NCI-H82 treated with DMSO at 0.1 percent for 48 hours (cell line): ENCODE measurements at regions not wholly inside any gene's neighbourhood (a gene's known extent, or its start where the extent isn't known, plus 50 kb on each side); places are given as distances from the start of the nearest gene placed in this dataset.

Experiments
- DNase-seq: peaks from one replicate; lab custom pipeline; 2025; ENCODE audit not compliant: unreplicated experiment; lab: John Stamatoyannopoulos, UW

- no peak for DNase-seq
Observed at GRCh38 chr3:187822402-187822801, 77.1 kb upstream of the BCL6 start.

GRCh38 chr3:187823746-187824145 lies 78.5 kb upstream of the BCL6 start:
- DNase-seq, result no peak

DNA sequence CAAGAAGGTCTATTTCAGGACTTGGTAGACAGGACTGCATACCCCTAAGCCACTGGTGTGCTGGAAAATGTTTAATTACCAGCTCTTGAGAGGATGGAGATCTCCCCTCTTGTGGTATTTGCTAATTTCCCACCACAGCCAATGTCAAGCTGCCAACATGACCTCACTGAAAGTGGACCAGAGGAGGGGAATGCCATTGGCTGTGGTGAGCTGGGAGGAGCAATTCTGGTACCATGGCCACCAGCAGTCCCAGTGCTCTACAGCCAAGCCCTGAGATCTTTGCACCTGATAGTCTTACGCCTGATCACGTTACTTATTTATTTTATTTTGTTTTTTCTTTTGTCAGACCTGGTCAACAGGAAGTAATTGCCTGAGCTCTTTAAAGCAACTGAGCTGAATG lies 82.5 kb upstream of the BCL6 start:
- DNase-seq, result no peak

GRCh38 chr3:187828579-187829452 lies 83.5 kb upstream of the BCL6 start:
- no peak for DNase-seq

DNA sequence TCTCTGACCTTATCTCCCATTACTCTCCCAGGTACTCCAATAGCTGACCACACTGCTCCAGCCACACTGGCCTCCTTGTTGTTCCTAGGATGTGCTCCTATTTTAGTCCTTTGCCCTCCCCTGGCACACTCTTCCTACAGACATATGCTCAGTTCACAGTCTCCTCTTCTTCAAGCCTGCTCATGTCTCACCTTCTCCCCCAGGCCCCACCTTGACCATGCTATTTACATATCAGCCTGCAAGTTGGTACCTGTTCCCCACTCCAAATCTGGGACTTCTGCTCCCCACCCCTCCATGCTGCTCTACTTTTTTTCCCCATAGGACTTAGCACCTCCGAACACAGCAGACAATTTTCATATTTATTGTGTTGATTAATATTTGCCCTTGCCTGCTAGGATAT lies 84.9 kb upstream of the BCL6 start:
- DNase-seq, result no peak

- no peak for DNase-seq
Observed at GRCh38 chr3:187831125-187832051, 86.1 kb upstream of the BCL6 start.

GRCh38 chr3:187832202-187832601 lies 86.9 kb upstream of the BCL6 start:
- DNase-seq, result no peak

GRCh38 chr3:187833375-187833774 lies 88.1 kb upstream of the BCL6 start:
- DNase-seq, result no peak

GRCh38 chr3:187833799-187834578 lies 88.7 kb upstream of the BCL6 start:
- DNase-seq, result no peak

- DNase-seq, result no peak
Observed at GRCh38 chr3:187836823-187837770, 91.8 kb upstream of the BCL6 start.

DNA sequence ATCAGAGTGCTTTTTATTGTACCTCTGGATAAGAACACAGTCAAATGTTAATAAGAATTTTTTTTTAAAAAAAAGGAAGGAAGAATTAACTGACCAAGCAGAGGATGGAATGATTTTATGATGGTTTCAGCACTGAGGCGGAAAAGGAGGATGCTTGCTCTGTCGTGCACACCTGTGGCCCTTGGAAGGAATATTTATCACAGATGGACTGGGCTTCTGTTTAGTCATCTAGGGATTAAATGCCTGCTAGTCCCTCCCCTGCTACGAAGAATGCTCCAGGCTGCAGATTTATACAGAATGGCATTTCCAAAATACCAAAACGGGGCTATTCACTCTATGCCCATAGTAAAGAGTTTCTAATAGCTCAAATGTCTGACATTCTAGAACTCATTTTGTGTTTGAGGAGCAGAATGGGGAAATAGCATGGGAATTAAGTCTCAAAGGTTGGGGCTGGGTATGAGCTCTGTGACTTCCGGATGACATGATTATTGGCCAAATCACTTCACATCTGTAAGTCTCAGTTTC lies 92.8 kb upstream of the BCL6 start:
- DNase-seq, result no peak

DNA sequence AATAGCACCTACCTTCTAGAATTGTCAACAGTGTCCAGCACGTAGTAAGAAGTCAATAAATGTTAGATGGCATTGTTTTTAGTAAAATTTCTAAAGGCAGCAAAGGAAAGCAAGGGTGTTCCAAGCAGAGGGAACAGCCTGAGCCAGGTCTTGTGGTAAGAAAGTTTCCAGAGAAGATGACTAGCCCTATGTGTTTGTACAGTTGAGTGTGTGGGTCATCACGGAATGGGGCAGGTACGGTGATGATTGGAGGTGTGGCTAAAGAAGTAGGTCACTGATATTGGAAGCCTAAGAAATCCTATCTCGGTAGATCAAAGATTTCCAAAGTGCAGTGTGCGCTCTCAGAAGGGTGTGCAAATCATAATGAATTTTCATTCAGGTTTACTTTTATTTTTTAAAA lies 94.2 kb upstream of the BCL6 start:
- DNase-seq, result no peak

DNA sequence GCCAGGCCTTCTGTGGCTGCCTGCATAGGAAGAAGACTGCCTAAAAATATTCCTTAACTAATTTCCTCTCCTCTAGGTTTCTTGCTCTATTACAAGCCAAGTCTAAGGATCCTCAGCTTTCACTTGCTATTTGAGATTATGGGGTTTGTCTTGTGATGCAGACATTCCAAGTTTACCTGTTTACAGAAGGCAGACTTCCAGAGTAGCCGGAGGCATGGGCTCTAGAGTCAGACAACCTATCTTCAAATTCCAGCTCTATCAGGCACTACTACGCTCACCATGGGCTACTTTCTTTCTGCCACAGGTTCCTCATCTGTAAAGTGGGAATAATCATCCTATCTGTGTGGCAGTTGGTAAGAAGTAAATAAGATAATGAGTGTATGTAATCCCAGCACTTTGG lies 95.6 kb upstream of the BCL6 start:
- no peak for DNase-seq

GRCh38 chr3:187841560-187841959 lies 96.3 kb upstream of the BCL6 start:
- DNase-seq, result no peak

GRCh38 chr3:187843654-187844053 lies 98.4 kb upstream of the BCL6 start:
- DNase-seq, result no peak

DNA sequence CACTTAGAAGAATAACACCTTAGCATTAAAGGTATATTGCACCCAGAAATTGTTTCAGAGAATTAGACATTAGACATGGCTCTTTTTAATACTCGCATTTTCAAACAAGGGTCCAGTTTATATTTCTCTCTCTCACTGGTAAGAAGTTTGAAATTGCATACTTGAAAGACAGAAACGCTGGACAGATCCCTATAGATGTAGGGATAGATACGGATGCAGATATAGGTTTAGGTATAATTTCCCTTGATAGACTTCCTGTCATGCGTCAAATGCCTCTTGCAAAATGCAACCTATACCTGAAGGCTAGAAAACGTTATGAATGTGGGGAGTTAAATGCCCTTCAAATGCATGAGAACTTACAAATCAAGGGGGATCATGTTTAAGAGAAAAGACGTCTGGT lies 99.4 kb upstream of the BCL6 start:
- no peak for DNase-seq

GRCh38 chr3:187845826-187846225 lies 100.6 kb upstream of the BCL6 start:
- DNase-seq, result no peak

GRCh38 chr3:187848401-187848800 lies 103.1 kb upstream of the BCL6 start:
- no peak for DNase-seq

GRCh38 chr3:187849016-187849654 lies 103.9 kb upstream of the BCL6 start:
- DNase-seq, result no peak
